B cell (primary cell): ENCODE measurements at regions not wholly inside any gene's neighbourhood (a gene's known extent, or its start where the extent isn't known, plus 50 kb on each side); places are given as distances from the start of the nearest gene placed in this dataset.
"Not testable (repeated sequence)": the region's sequence is repeated elsewhere in the genome, so short reads cannot be mapped to it uniquely, and the experiment has no call there.

Experiments used
- ATAC-seq: fragments of 200-7000 bp; cut with Tn5 transposase; one replicate; pipeline ENCODE4 v1.10.0; 2021; ENCODE audit warnings: low read depth, mild to moderate bottlenecking, moderate number of reproducible peaks, moderate library complexity
- CTCF ChIA-PET: fragments of 350-600 bp; sonication (Branson Sonifier 250); formaldehyde crosslinking; loops from one replicate; lab custom pipeline; 2021; ENCODE audit warnings: antibody characterized with exemption, inconsistent platforms; lab: Charles Lee
- POLR2A ChIA-PET: fragments of 350-600 bp; sonication (Branson Sonifier 250); formaldehyde crosslinking; loops from one replicate; lab custom pipeline; 2021; ENCODE audit warnings: antibody characterized with exemption; lab: Charles Lee
- DNase-seq: peaks from one replicate; pipeline ENCODE4 v3.0.0; 2013
- H2AFZ ChIP-seq: 2 replicates; pipeline ENCODE4 v1.6.1; 2012; ENCODE audit warnings: mild to moderate bottlenecking, low read depth, low read length; ENCODE audit not compliant: insufficient read depth, poor library complexity, severe bottlenecking
- H3K27ac ChIP-seq, 2 donors: 1 replicate in 1 of 2; 2 replicates in 1 of 2; pipeline ENCODE4 v1.5.1; 2012 to 2013; ENCODE audit warnings: low read length in 2 of 2, mild to moderate bottlenecking in 2 of 2, moderate library complexity in 1 of 2
- H3K27me3 ChIP-seq, 4 experiments: fragments of 200-600 bp in 1 of 4; sonication (generic) in 1 of 4; replicated peaks in 1 of 4; 1 replicate in 2 of 4; 2 replicates in 2 of 4; pipeline versions ENCODE4 v1.6.1 to v1.7.0; 2013 to 2016; ENCODE audit warnings: low read length in 3 of 4, mild to moderate bottlenecking in 2 of 4, mixed read lengths in 1 of 4, moderate library complexity in 1 of 4; ENCODE audit not compliant: insufficient read depth in 4 of 4, control insufficient read depth in 3 of 4; ENCODE audit errors: control extremely low read depth in 1 of 4
- H3K36me3 ChIP-seq, 2 experiments: replicated peaks in 1 of 2; 1 replicate in 1 of 2; 2 replicates in 1 of 2; pipeline versions ENCODE4 v1.6.1 to v1.7.1; 2013; ENCODE audit warnings: low read length in 1 of 2; ENCODE audit not compliant: insufficient read depth in 2 of 2, control insufficient read depth in 1 of 2; ENCODE audit errors: control extremely low read depth in 1 of 2, extremely low read depth in 1 of 2
- H3K4me1 ChIP-seq, 2 donors: fragments of 200-600 bp in 1 of 2; sonication (generic) in 1 of 2; 1 replicate in 1 of 2; 2 replicates in 1 of 2; pipeline versions ENCODE4 v1.5.1 to v1.6.1; 2013 to 2017; ENCODE audit warnings: low read length in 2 of 2; ENCODE audit not compliant: control insufficient read depth in 2 of 2, insufficient read depth in 2 of 2
- H3K4me2 ChIP-seq: replicated peaks from 2 replicates; pipeline ENCODE3; 2012; ENCODE audit warnings: mild to moderate bottlenecking, low read depth, low read length; ENCODE audit not compliant: poor library complexity, severe bottlenecking
- H3K4me3 ChIP-seq, 5 experiments: fragments of 200-600 bp in 1 of 5; sonication (generic) in 1 of 5; 1 replicate in 3 of 5; 2 replicates in 2 of 5; pipeline versions ENCODE4 v1.5.1 to v1.7.0; 2011 to 2016; ENCODE audit warnings: low read length in 4 of 5, mild to moderate bottlenecking in 4 of 5, low read depth in 2 of 5, control low read depth in 1 of 5, moderate library complexity in 1 of 5; ENCODE audit not compliant: insufficient read depth in 1 of 5; ENCODE audit errors: control extremely low read depth in 1 of 5, extremely low read depth in 1 of 5
- H3K79me2 ChIP-seq: fragments of 200-600 bp; sonication (generic); one replicate; pipeline ENCODE4 v1.6.0; 2016; ENCODE audit warnings: low read length; ENCODE audit not compliant: control insufficient read depth, insufficient read depth
- H3K9ac ChIP-seq: fragments of 200-600 bp; sonication (generic); 2 replicates; pipeline ENCODE4 v1.6.1; 2017; ENCODE audit warnings: mild to moderate bottlenecking, low read length, moderate library complexity
- H3K9me3 ChIP-seq, 3 donors: one replicate each; pipeline versions ENCODE4 v1.6.1 to v1.7.1; 2013; ENCODE audit warnings: low read length in 2 of 3; ENCODE audit not compliant: control insufficient read depth in 2 of 3, insufficient read depth in 1 of 3; ENCODE audit errors: control extremely low read depth in 1 of 3
- H4K20me1 ChIP-seq: 2 replicates; pipeline ENCODE4 v1.6.0; 2012; ENCODE audit warnings: mild to moderate bottlenecking, low read length; ENCODE audit not compliant: insufficient read depth, control insufficient read depth, poor library complexity, severe bottlenecking
- H3K27ac Mint-ChIP-seq: one replicate; pipeline ENCODE4 v1.8.0; 2021; ENCODE audit warnings: mixed read lengths
- H3K27me3 Mint-ChIP-seq: one replicate; pipeline ENCODE4 v1.8.0; 2021; ENCODE audit warnings: mixed read lengths
- H3K4me1 Mint-ChIP-seq: one replicate; pipeline ENCODE4 v1.8.0; 2021; ENCODE audit warnings: mixed read lengths
- H3K4me3 Mint-ChIP-seq: one replicate; pipeline ENCODE4 v1.8.0; 2021; ENCODE audit warnings: mixed read lengths
- H3K9me3 Mint-ChIP-seq: one replicate; pipeline ENCODE4 v1.8.0; 2022; ENCODE audit warnings: mixed read lengths; ENCODE audit not compliant: insufficient read depth
- WGBS: methylation state at CpG from one replicate; pipeline ENCODE4 v1.1.5; 2013; ENCODE audit warnings: missing lambda C conversion rate; ENCODE audit not compliant: insufficient coverage; 5-methylcytosine and 5-hydroxymethylcytosine counted together
- intact Hi-C: fragments of 100-400 bp; cut with micrococcal nuclease; formaldehyde crosslinking; loops from one replicate; pipeline ENCODE4 v1.10.0; 2022

GRCh38 chr2:87907556-87908099 is 82.0 kb upstream of the RGPD2 start:
- H4K20me1 ChIP-seq, H3K4me1 Mint-ChIP-seq, POLR2A ChIA-PET, H3K4me3 Mint-ChIP-seq, H3K9me3 ChIP-seq, CTCF ChIA-PET, DNase-seq, H3K9ac ChIP-seq, intact Hi-C loops, H3K27me3 ChIP-seq, H3K4me3 ChIP-seq, H3K9me3 Mint-ChIP-seq, H3K27ac ChIP-seq, H3K36me3 ChIP-seq, H3K4me1 ChIP-seq, H3K4me2 ChIP-seq, ATAC-seq, H3K79me2 ChIP-seq, H2AFZ ChIP-seq, H3K27ac Mint-ChIP-seq, H3K27me3 Mint-ChIP-seq: not testable (repeated sequence)
- WGBS = no CpG with 5 or more reads among the region's 4 CpGs

GRCh38 chr2:87903242-87904114 is 77.9 kb upstream of the RGPD2 start:
- H3K4me3 ChIP-seq, H2AFZ ChIP-seq, H3K27ac Mint-ChIP-seq, H3K9me3 Mint-ChIP-seq, H3K4me3 Mint-ChIP-seq, H3K4me1 ChIP-seq, H3K27me3 ChIP-seq, H3K9ac ChIP-seq, ATAC-seq, POLR2A ChIA-PET, DNase-seq, H3K79me2 ChIP-seq, CTCF ChIA-PET, H3K9me3 ChIP-seq, intact Hi-C loops, H3K36me3 ChIP-seq, H3K27ac ChIP-seq, H3K27me3 Mint-ChIP-seq, H3K4me1 Mint-ChIP-seq, H4K20me1 ChIP-seq, H3K4me2 ChIP-seq: not testable (repeated sequence)
- WGBS = no CpG with 5 or more reads among the region's 6 CpGs

- CTCF ChIA-PET, DNase-seq, POLR2A ChIA-PET, H3K36me3 ChIP-seq, H3K4me1 Mint-ChIP-seq, intact Hi-C loops, ATAC-seq, H3K79me2 ChIP-seq, H3K9me3 ChIP-seq, H3K9me3 Mint-ChIP-seq, H3K4me1 ChIP-seq, H3K27ac Mint-ChIP-seq, H2AFZ ChIP-seq, H3K27me3 ChIP-seq, H3K27ac ChIP-seq, H3K4me3 Mint-ChIP-seq, H3K27me3 Mint-ChIP-seq, H4K20me1 ChIP-seq, H3K4me3 ChIP-seq, H3K9ac ChIP-seq, H3K4me2 ChIP-seq: not testable (repeated sequence)
- no CpG with 5 or more reads among the region's 6 CpGs for whole genome bisulfite sequencing
Measured at GRCh38 chr2:87883659-87884058, 58.1 kb upstream of the RGPD2 start.
